Stimulated activated naive CD4-positive, alpha-beta T cell (primary cell): ENCODE measurements at regions not wholly inside any gene's neighbourhood (a gene's known extent, or its start where the extent isn't known, plus 50 kb on each side); places are given as distances from the start of the nearest gene placed in this dataset.

Source experiments
- DNase-seq, 6 experiments: peaks; one replicate each; lab custom pipeline; 2025; lab: John Stamatoyannopoulos, UW

DNA sequence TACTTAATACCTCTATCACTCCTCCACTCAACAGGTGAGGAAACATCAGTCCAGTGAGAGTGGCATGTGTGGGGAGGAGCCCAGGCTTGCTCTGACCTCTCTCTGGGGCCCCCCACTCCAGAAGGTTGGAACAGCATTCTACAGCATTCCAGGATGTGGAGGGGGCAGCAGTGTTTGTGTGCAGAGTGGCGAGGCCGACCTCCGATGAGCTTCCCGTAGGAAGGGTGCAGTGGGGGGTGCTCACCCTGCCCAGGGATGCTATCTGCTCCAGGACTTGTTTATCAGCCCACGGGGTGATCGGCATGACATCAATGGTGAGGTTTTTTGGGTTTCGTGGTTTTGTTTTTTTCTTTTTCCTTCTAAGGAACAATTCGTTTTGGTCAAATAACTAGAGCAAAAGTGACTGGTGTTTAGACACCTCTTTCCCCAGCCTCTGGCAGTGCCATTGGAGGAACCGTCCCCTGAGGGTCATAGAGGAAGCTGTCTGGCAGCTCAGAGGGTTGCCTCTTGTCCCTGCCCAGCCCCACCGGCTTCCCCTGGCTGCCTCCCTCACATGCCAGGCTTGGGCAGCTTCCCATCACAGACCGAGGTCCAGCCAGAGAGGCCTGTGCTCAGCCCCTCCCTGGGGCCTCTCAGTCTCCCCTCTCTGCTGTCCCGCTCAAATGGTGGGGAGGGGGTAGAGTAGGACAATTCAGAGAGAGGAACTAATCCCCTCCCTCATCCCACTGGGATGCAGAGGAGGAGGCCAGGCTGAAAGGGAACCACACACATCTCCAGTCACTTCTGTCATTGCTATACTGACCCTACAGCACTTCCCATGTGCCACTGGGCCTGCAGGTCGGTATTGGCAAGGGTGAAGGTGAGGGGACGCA is 96.5 kb downstream of the ZFP36L2 start:
- peak in 1 of 6 experiments; percentile 24 for DNase-seq

DNA sequence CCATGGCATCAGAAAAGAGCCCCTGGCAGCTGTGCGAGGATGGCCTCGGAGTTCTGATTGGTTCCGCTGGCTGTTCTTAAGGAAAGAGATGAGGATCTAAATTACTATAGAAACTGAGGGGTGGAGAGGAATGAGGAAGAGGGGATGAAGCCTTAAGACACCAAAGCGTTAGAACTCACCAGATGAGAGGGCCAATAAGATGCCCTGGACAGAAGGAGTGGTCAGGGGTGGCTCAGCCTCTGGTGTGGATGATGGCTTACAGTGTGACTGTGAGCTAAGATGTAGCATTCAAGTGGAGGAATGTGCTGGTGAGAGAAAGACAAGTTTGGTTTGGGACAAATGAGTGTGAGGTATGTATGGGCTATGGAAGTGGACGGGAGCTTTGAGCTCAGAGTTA is 97.8 kb downstream of the ZFP36L2 start:
- no peak for DNase-seq

DNA sequence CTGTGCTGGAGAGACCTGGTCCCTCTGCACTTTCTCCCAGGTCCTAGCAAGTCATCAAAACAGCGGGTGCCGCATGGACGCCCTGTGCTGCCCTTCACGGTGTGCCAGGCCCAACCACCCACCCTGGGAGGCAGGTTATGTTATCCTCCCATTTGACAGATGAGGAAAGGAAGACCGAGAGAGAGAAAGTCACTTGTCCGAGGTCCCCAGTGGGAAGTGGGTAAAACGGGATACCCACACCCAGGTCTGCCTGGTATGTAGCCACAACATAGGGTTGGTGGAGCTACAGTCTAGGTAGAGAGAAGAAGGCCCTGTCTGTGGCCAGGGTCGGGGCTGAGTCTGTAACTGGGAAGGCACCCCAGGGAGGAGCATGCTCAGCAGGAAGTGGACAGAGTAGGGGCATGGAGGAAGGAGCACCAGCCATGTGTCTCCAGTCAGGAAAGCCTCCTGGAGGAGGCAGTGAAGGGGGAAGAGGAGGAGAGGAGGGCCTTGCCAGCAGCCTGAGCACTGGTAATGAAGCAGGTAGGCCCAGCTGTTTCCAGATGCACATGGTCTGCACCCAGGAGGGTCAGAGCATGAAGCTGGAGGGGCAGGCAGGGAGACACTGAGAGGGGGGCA is 98.4 kb downstream of the ZFP36L2 start:
- no peak for DNase-seq

DNA sequence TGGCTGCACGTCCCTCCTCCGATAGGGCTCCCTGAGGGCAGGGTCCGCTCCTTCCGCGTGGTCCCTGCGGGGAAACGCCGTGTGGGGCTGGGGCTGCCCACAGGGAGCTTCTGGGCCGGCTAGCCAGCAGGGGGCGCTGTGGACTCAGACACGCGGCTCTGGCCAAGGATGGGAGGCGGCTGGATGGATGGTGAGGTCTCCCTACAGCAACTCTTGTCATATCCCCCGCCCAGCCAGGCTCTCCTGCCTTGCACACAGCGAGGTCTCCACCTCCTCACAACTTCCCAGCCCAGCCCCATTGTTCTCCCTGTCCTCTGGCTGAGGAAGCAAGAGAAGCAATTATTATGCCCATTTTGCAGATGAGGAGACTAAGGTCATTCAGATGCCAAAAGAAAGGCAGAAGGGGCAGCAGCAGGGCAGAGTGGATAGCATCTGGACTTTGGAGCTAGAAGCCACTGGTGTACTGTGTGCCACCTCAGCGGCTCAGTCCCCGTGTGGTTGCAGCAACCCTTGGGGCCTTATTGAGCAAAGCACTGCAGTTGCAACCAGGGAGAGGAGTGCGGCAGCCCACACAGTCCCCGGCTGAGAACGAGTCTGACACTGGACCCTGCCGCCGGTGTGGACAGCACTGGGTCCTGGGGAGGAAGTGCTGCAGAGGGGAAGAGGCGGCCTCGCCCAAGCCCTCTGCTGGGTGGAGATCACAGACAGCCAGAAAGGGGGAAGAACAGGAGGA is 99.0 kb downstream of the ZFP36L2 start:
- peak; percentile 53 to 86 (median 78) for DNase-seq

DNA sequence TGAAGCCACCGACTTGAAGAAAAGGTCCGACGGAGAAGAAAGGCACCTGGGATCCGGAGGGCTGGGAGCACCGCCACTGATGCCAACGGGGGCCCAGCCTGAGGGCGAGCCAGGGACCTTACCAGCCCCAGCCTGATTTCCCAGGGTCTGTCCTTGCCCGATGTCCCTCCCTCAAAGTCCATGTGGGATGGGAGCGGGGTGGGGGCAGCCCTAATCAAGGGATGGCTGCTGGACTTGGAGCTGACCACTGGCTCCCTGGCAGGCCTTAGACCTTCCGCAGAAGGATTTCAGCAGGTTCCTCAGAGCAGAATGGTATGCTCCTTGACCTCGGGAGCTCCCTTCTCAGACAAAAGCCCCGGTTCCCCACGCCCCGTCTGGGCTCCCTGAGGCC is 99.6 kb downstream of the ZFP36L2 start:
- no peak for DNase-seq

DNA sequence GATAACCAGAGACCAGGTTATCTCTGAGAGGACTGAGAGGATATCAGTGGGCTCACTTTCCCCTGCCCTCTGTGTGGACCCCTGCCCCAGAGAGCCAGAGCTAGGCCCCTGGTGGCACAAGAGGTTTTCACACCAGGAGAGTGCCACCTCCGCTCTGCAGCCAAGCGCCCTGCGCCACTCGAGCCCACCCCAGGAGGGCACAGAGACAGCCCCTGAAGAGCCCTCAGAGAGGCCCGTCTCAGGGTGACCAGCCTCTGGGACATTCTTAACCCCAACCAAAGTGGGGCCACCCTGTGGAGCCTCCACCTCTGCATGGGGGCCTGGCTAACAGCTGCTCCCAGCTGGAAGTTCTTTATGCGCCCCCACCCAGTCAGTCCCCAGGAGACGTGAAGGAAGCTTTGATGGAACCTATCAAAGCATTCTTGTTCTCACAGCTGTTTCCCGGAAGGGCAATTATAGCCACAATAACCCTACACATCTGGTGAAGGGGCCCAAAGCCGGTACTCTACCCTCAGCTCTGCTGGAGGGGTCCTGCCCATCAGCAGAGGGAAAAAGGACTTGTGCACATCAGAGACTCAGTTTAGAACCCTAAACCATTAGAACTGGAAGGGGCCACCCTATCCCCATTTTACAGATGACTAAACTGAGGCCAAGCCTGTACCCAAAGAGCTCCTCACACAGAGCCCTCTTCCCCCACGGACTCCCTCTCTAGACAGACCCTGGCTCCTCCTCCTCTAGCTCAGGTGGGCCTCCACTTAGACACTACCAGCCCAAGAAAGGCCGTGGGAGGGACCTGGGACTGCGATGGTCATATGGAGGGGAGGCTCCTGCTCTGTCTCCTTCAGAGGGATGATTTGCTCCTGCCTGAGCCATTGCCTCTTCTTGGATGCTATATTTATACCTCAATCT is 101.1 kb downstream of the ZFP36L2 start:
- no peak for DNase-seq

DNA sequence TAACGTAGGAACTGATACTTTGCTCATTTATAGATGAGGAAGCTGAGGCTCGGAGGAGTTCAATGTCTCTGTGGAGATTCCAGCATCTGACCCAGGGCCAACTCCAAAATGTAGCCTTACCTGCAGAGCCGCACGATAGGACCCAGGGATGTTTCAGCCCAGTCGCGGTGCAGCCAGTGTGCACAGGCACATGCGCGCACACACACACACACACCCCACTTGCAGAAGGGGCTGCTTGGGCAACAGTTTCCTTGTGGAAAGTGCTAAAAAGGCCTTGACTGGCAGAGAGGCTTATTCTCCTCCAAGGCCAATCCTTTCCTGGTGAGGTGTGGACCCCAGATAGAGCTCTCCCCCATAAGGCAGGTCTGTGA is 101.7 kb downstream of the ZFP36L2 start:
- DNase-seq = no peak

DNA sequence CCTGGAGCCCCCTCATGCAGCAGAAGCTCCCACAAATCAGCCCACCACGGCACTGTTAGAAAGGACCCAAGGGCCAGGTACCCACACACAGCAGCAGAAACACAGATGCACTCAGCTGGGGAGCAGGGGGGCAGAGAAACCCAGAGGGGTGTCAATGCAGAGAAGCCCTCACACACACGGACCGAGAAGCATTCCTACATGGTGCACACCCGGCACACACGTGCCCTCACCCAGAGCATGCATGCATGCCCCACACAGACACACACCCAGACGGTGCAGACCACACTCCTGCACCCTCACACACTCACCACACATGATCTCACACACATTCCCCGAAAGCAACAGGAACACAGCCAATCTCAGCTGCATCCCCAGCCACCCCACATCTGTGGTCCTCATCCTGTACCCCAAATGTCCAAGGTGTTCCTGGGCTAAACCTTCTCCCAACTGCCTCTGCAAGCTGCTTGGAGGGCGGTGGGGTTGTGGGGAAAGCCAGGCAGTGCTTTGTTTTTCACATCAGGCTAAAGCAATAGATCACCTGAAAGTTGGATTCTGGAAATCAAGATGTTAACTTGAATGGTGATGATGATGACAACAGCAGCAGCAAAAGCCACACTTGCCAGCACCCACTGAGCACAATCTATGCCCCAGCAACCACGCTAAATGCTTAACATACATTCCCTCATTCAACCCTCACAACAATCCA is 102.3 kb downstream of the ZFP36L2 start:
- DNase-seq = no peak

DNA sequence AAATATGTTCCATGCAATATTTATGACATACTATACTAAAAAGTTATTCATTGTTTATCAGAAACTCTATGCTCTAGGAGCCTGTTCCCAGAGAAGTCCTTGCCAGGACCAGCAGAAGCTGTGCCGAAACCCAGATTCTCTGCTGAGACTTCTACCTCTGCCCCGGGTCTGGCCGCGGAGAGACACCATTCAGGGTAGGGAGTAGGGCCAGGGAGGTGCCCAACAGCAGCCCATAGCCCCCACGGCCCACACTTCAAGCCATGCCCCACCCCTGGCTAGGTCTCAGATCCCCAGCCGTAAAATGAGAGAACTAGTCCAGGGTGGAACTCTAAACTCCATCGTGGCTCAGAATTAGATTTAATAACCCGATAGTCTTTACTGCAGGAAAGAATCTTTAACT is 102.9 kb downstream of the ZFP36L2 start:
- no peak for DNase-seq

DNA sequence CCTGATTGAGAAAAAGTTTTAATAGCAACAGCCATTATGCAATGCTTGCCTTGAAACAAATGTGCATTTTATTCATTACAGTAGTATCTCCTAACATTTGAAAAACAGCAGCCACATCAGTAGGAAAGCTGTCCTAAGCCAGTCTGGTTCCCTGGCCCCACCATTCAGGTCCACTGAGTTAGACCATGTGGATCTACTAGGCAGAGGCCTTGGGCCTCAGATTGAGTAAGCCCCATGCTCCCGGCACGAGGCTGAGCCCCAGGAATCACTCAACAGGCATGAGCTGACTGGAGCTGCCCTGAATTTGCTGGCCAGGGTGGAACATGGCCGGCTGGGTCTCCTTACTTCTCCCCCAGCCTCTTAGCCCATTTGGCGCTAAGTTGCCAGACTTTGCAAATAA is 103.4 kb downstream of the ZFP36L2 start:
- no peak for DNase-seq

DNA sequence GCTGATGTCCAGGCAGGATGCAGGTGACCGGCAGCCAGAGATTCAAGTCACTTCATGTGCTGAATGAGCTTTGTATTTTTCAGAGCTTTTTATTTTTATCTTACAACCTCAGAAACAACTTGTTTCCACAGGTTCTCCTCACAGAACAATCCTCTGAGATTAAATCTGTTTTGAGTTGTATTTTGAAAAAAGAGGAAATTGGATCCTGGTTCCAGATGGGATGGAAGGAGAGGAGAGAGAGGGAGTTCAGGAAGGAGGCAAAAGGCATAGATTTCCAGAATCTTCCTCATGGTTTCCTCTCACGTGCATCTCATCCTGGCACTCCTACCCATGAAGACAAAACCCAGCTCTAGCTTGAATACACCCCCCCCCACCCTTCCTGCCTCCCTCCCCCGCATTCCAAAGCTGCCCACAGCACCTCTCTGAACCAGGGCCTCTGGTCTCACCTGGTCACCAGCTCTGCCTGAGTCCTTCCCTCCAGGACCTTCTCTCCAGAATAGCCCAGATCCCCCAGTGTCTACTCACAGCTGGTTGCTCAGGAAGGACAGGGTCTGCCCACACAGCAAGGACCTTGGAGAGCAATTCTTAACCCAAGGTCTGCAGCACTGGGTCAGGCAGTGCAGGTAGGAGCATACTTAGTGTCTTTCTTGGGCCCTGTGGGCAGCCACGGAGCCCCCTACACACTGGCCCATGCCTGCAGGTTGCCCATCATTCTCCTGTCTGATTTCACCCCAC is 104.7 kb downstream of the ZFP36L2 start:
- DNase-seq = no peak

DNA sequence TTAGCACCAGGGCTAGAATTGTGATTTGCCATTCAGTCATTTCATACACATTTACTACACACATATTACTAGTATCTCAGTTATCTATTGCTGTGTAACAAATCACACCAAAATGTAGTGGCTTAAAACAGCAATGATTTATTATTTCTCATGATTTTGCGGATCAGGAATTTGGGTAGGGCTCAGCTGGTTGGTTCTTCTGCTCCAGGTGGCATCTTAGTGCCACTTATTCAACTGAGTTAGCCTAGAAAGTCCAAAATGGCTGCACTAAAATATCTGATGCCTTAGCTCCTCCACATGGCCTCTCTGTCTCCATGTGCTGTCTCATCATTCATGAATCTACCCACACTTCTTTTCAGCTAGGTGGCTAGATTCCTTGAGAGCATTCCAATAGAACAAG is 107.1 kb downstream of the ZFP36L2 start:
- no peak for DNase-seq

DNA sequence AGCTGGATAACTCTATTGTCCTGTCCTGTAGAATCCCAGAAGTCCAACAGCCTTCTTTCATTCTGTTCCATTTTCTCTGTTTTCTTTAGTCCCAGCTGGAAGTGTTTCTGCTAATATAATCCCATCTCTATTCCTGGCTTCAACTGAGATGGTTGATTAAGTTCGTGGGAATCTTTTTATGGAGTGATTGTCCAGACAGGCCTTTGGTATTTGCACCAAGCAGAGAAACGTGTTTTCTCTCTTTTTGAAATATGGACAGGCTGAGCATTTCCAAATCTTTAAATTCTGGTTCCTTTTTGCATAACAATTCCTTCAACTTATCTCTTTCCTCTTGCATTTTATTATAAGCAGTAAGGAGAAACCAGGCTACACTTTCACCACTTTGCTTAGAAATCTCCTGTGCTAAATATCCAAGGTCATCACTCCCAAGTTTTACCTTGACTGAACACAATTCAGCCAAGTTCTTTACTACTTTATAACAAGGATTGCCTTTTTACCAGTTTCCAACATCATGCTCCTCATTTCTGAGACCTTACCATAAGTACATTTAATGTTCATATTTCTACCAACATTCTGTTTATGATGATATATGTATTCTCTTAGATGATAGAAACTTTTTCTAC is 108.8 kb downstream of the ZFP36L2 start:
- DNase-seq = no peak

DNA sequence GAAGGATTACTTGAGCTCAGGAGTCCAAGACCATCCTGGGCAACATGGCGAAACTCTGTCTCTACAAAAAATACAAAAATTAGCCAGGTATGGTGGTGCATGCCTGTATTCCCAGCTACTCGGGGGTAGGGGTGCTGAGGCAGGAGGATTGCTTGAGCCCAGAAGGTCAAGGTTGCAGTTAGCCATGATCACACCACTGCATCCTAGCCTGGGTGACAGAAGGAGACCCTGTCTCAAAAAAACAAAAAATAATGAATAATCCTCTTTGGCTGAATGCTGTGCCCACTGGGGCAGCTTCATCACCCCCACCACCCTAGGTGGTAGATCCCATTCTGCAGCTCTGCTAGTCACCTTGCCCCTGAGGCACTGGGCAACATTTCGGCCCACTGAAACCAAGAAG is 109.4 kb downstream of the ZFP36L2 start:
- DNase-seq = no peak

DNA sequence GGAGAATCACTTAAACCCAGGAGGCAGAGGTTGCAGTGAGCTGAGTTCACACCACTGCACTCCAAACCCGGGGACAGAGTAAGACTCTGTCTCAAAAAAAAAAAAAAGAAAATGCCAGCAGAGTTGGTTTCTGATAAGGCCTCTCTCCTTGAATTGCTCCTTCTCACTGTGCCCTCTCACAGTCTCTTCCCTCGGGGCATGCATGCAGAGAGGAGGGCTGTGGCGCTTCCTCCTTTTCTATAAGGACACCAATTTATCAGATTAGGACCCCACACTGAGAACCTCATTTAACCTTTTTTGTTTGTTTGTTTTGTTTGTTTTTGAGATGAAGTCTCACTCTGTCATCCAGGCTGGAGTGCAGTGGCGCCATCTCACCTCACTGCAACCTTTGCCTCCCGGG is 110.5 kb downstream of the ZFP36L2 start:
- no peak for DNase-seq

DNA sequence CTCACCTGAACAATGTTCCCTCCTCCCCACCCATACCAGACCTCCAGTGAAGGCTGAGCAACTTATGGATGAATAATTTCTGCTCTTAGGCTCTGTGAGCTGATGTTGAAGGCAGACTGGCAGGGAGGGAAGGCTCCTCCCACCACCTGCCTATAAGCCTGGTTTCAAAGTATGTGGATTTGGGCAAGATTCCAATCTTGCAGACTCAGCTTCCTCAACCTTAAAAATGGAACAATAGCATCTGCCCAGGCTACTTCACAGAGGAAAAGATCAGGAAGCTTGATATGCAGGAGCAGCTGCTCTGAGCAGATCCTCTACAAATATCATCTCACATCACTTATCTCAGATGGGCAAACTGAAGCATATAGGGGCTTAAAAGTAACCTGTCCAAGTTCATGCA is 112.2 kb downstream of the ZFP36L2 start:
- no peak for DNase-seq

DNA sequence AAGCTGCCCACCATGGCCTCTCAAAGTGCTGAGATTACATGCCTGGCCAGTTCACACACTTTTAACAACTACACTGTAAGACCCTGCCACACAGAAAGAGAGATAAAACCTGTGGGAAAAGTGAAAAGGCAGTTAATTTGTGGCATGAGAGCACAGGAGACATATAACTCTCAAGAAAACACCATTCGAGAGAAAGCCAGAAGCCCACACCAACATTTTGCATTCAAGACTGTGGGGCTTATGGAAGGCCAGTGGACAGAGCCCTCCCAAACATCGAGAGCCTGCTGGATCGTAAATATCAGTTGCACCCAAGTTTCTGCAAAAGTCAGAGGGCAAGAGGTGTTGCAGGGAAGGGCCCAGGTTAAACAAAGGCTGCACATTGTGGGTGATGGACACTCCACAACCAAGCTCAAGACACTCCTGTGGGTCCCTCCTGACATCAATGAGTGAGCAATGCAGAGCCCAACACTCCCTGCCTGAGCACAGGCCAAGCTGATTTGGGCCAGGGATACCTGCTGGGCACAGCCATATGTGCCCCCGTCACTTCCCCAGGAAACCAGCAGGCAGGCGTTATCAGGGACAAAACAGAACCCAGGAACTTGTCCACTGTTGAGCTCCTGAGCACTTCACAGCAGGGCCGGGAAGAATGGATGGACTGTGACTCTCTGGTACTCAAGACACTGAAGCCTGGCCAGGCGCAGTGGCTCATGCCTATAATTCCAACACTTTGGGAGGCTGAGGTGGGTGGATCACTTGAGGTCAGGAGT is 114.4 kb downstream of the ZFP36L2 start:
- no peak for DNase-seq

DNA sequence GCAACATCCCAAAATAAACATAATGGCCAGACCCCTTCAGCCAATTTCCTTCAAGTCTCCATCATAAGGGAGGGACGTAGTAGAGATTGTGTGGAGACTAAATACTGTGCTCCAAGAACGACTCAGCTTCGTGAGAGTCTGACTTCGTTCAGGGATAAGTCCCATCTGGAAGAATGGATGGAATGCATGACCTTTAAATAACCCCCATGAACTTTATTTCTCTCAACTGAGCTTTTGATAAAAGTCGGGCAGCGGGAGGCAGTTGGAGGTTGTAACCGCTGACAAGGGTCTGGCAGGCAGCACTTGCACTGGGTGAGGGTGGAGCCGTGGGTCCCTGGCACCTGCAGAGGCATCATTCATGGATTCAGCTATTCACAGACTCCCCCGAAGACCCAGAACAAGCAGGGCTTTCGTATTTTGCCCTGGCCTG is 115.9 kb downstream of the ZFP36L2 start:
- DNase-seq = no peak

DNA sequence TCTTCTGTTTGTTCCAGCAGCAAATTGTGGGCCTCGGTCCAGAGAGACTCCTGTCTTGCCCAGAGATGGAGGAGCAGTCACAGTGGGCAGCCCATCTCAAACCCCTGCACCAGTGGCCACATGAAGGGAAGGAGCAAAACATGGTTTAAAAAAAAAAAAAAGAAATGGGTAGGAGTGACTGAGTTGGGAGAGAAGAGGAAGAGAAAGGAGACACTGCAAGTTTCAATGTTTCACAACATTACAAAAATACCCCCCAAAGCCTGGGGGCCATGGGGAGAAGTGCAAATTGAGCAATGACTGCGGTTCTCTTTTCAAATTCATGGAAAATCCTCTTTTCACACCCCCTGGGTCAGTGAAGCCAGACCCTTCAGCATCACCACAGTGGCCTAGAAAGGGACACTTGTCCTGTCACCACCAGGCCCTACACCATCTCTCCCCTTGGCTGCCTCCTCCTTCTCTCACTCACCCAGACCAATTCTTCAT is 117.1 kb downstream of the ZFP36L2 start:
- no peak for DNase-seq
